ENCODE measurements at regions not wholly inside any gene's neighbourhood (a gene's known extent, or its start where the extent isn't known, plus 50 kb on each side); places are given as distances from the start of the nearest gene placed in this dataset.

- no peaks in the 10 kb centered on the region for H3K27me3 ChIP-seq
- 77 to 93% methylated on average over 1 of the region's 1 CpG for WGBS, 2 donors
- H3K36me3 ChIP-seq = no peaks in the 10 kb centered on the region
- TF ChIP-seq EP300 (IDR thresholded peaks at IDR 0.05) = no peak
- TF ChIP-seq POLR2A (IDR thresholded peaks at IDR 0.05) = no peak
- TF ChIP-seq POLR2AphosphoS5 (IDR thresholded peaks at IDR 0.05) = no peak
- no peak for TF ChIP-seq CTCF (IDR thresholded peaks at IDR 0.05)
- H3K27ac ChIP-seq = no peak overlapping the region
- H3K4me1 ChIP-seq = no peaks in the 10 kb centered on the region
- intact Hi-C loops (cut with DNase I) = no loop called here
- H3K4me3 ChIP-seq = no peak overlapping the region
- no peak for DNase-seq
- H3K9me3 ChIP-seq = no peaks in the 10 kb centered on the region
Measured at GRCh38 chr5:77948476-77948875, 172.3 kb upstream of the TBCA start.

GRCh38 chr5:77947041-77947428, 170.9 kb upstream of the TBCA start:
- WGBS, 2 donors = 56 to 71% methylated on average over 7 of the region's 7 CpGs
- Histone ChIP-seq H3K4me1 (no peaks in the 10 kb centered on the region), H3K27ac (no peak overlapping the region), H3K4me3 (no peak overlapping the region), H3K36me3 (no peaks in the 10 kb centered on the region), H3K27me3 (no peaks in the 10 kb centered on the region), H3K9me3 (no peaks in the 10 kb centered on the region)
- intact Hi-C loops (cut with DNase I) = no loop called here
- no peak for TF ChIP-seq POLR2AphosphoS5 (IDR thresholded peaks at IDR 0.05)
- TF ChIP-seq CTCF (IDR thresholded peaks at IDR 0.05) = no peak
- no peak for TF ChIP-seq EP300 (IDR thresholded peaks at IDR 0.05)
- TF ChIP-seq POLR2A (IDR thresholded peaks at IDR 0.05) = no peak
- DNase-seq = no peak

- intact Hi-C loops (cut with DNase I) = no loop called here
- Histone ChIP-seq H3K4me1 (no peaks in the 10 kb centered on the region), H3K27ac (no peak overlapping the region), H3K36me3 (no peaks in the 10 kb centered on the region), H3K4me3 (no peak overlapping the region), H3K9me3 (no peaks in the 10 kb centered on the region), H3K27me3 (no peaks in the 10 kb centered on the region)
- TF ChIP-seq POLR2A (IDR thresholded peaks at IDR 0.05) (no peak), POLR2AphosphoS5 (IDR thresholded peaks at IDR 0.05) (no peak), CTCF (IDR thresholded peaks at IDR 0.05) (no peak), EP300 (IDR thresholded peaks at IDR 0.05) (no peak)
- no peak for DNase-seq
- 40 to 60% methylated on average over 4 of the region's 4 CpGs for WGBS, 2 donors
Measured at GRCh38 chr5:77946381-77947040, 170.4 kb upstream of the TBCA start.

GRCh38 chr5:77945874-77946273, 169.7 kb upstream of the TBCA start:
- Histone ChIP-seq H3K4me3 (no peak overlapping the region), H3K36me3 (no peaks in the 10 kb centered on the region), H3K9me3 (no peaks in the 10 kb centered on the region), H3K27me3 (no peaks in the 10 kb centered on the region), H3K4me1 (no peaks in the 10 kb centered on the region), H3K27ac (no peak overlapping the region)
- intact Hi-C loops (cut with DNase I) = no loop called here
- DNase-seq = no peak
- TF ChIP-seq CTCF (IDR thresholded peaks at IDR 0.05) (no peak), POLR2AphosphoS5 (IDR thresholded peaks at IDR 0.05) (no peak), EP300 (IDR thresholded peaks at IDR 0.05) (no peak)
- 32 to 58% methylated on average over 3 of the region's 3 CpGs for WGBS, 2 donors

- Histone ChIP-seq H3K4me1 (no peaks in the 10 kb centered on the region), H3K4me3 (no peak overlapping the region), H3K9me3 (no peaks in the 10 kb centered on the region), H3K36me3 (no peaks in the 10 kb centered on the region), H3K27me3 (no peaks in the 10 kb centered on the region), H3K27ac (no peak overlapping the region)
- no peak for DNase-seq
- 93 to 97% methylated on average over 3 of the region's 3 CpGs for WGBS, 2 donors
- intact Hi-C loops (cut with DNase I) = no loop called here
- TF ChIP-seq EP300 (IDR thresholded peaks at IDR 0.05) (no peak), POLR2AphosphoS5 (IDR thresholded peaks at IDR 0.05) (no peak), CTCF (IDR thresholded peaks at IDR 0.05) (no peak), POLR2A (IDR thresholded peaks at IDR 0.05) (no peak)
Measured at GRCh38 chr5:77944757-77945340, 168.7 kb upstream of the TBCA start.

All from sigmoid colon (tissue), 6 donors.